Stomach smooth muscle (tissue), 2 donors: ENCODE measurements at regions not wholly inside any gene's neighbourhood (a gene's known extent, or its start where the extent isn't known, plus 50 kb on each side); places are given as distances from the start of the nearest gene placed in this dataset.
"Not testable (repeated sequence)": the region's sequence is repeated elsewhere in the genome, so short reads cannot be mapped to it uniquely, and the experiment has no call there.

Source experiments
- H3K27ac ChIP-seq: one replicate; pipeline ENCODE4 v1.7.0; 2013; ENCODE audit warnings: mild to moderate bottlenecking, low read length, inconsistent platforms
- H3K27me3 ChIP-seq, 2 donors: one replicate each; pipeline ENCODE4 v1.7.0; 2013; ENCODE audit warnings: low read length in 2 of 2; ENCODE audit not compliant: insufficient read depth in 2 of 2, control insufficient read depth in 1 of 2
- H3K36me3 ChIP-seq, 2 donors: one replicate each; pipeline ENCODE4 v1.7.0; 2013; ENCODE audit warnings: low read length in 2 of 2; ENCODE audit not compliant: control insufficient read depth in 2 of 2, insufficient read depth in 2 of 2
- H3K4me1 ChIP-seq: one replicate; pipeline ENCODE4 v1.7.0; 2013; ENCODE audit warnings: low read length; ENCODE audit not compliant: control insufficient read depth, insufficient read depth
- H3K4me3 ChIP-seq, 2 donors: one replicate each; pipeline ENCODE4 v1.7.0; 2013; ENCODE audit warnings: low read length in 2 of 2
- H3K9ac ChIP-seq, 2 donors: one replicate each; pipeline ENCODE4 v1.7.0; 2013; ENCODE audit warnings: low read length in 2 of 2, mild to moderate bottlenecking in 1 of 2
- H3K9me3 ChIP-seq, 2 donors: one replicate each; pipeline ENCODE4 v1.7.0; 2013; ENCODE audit warnings: low read length in 2 of 2; ENCODE audit not compliant: control insufficient read depth in 2 of 2
- donor health status: healthy.
- donor health status: Pancreatic carcinoma.

DNA sequence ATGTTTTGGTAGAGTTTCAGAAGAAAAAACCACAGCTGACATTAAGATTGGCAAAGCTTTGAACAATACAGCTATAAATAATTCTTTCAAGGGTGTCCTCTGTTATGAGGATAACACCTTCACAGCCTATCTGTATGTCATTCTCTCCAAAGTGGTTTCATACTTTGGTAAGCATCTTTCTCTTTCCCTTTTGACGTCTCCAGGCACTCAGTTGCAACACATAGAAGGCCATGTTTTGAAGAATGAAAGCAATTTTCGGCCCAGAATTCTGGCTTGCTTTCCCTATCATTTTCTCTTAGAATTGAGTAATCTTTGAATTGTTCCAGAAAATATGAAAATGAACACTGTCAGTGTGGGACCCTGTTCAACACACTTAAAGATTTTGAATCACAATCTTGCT, 200.0 kb upstream of the CBLB start:
- Histone ChIP-seq H3K9ac (no peak overlapping the region), H3K27me3 (no peaks in the 10 kb centered on the region), H3K4me3 (no peak overlapping the region), H3K27ac (no peak overlapping the region), H3K9me3 (no peaks in the 10 kb centered on the region), H3K4me1 (no peaks in the 10 kb centered on the region), H3K36me3 (no peaks in the 10 kb centered on the region)

DNA sequence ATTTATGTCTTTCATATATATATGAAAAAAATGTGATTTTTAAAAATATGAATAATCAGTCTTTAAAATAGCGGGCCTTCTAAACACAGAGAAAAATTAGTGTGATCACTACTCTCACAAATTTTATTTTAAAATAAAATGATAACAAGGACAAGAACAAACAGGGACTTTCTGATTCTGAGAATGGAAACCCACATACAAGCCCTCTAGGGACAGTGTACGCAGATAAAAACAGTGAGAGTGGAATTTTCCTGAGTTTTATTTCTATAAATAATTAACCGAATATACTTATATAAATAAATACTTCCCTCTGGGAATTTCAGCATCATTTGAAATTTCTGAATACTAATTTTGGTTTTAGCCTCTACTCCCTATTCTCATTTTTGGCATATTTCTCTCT, 201.4 kb upstream of the CBLB start:
- H3K4me3 ChIP-seq: no peak overlapping the region
- no peaks in the 10 kb centered on the region for H3K4me1 ChIP-seq
- no peak overlapping the region for H3K27ac ChIP-seq
- H3K27me3 ChIP-seq: no peaks in the 10 kb centered on the region
- no peaks in the 10 kb centered on the region for H3K36me3 ChIP-seq
- H3K9me3 ChIP-seq: no peaks in the 10 kb centered on the region
- no peak overlapping the region for H3K9ac ChIP-seq

- Histone ChIP-seq H3K4me1 (no peaks in the 10 kb centered on the region), H3K9ac (no peak overlapping the region), H3K9me3 (no peaks in the 10 kb centered on the region), H3K27ac (no peak overlapping the region), H3K36me3 (no peaks in the 10 kb centered on the region), H3K27me3 (no peaks in the 10 kb centered on the region), H3K4me3 (no peak overlapping the region)
Observed at GRCh38 chr3:106071306-106071705, 202.5 kb upstream of the CBLB start.

DNA sequence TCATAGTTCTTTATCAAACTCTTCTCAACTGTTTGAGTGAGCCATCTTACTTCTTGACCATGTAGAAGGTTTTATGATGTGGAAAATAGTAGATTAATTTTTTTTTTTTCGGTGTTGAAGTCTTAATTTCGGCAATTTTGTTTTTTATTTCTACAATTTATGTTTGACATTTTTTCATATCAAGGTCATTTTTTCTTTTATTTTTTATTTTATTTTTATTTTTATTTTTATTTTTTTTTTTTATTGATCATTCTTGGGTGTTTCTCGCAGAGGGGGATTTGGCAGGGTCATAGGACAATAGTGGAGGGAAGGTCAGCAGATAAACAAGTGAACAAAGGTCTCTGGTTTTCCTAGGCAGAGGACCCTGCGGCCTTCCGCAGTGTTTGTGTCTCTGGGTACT, 203.8 kb upstream of the CBLB start:
- not testable (repeated sequence) for H3K27me3 ChIP-seq, H3K9me3 ChIP-seq

GRCh38 chr3:106073806-106074205, 205.0 kb upstream of the CBLB start:
- not testable (repeated sequence) for H3K4me3 ChIP-seq, H3K9ac ChIP-seq, H3K27me3 ChIP-seq, H3K27ac ChIP-seq, H3K4me1 ChIP-seq, H3K9me3 ChIP-seq, H3K36me3 ChIP-seq

More for the DNA sequence above, 203.8 kb upstream of the CBLB start:
- not testable (repeated sequence) for H3K36me3 ChIP-seq, H3K9ac ChIP-seq, H3K27ac ChIP-seq, H3K4me3 ChIP-seq, H3K4me1 ChIP-seq

DNA sequence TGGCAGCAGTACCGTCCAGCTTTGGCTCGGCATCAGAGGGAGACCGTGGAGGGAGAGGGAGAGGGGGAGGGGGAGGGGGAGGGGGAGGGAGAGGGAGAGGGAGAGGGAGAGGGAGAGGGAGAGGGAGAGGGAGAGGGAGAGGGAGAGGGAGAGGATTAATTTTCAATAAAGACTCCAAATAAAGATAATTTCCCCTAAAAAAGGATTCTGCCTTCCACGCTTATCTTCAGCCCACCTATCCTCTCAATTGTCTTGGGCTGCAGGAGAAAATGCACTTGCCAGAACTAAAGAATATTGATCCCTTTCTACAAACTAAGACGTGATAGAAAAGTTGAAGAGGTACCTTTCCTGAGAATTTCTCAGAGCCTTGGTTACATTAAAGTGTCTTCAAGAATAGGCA, 206.9 kb upstream of the CBLB start:
- not testable (repeated sequence) for H3K4me3 ChIP-seq, H3K27ac ChIP-seq

GRCh38 chr3:106078635-106079034, 209.8 kb upstream of the CBLB start:
- Histone ChIP-seq H3K9ac (no peak overlapping the region), H3K4me3 (no peak overlapping the region), H3K27ac (no peak overlapping the region), H3K9me3 (no peaks in the 10 kb centered on the region), H3K4me1 (no peaks in the 10 kb centered on the region), H3K36me3 (no peaks in the 10 kb centered on the region), H3K27me3 (no peaks in the 10 kb centered on the region)

More for the DNA sequence above, 206.9 kb upstream of the CBLB start:
- H3K36me3 ChIP-seq, H3K9ac ChIP-seq, H3K4me1 ChIP-seq, H3K9me3 ChIP-seq, H3K27me3 ChIP-seq: not testable (repeated sequence)

DNA sequence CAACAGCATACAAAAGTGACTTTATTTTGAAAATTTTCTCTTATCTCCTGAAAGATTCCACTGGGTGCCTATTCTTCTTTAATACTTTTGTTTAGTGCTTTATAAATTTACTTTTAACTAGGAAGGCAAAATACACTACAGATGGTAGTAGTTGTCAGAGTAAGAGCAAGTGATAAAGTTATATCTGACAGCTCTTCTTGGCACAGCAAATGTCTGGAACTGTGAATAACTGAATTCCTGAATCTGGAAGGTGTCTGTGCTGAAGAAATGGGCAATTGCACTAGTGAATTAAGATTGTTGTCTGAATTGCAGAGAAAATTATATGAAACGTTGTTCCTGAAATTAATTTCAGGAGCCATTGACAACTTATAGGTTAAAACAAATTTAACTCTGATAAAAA, 213.8 kb upstream of the CBLB start:
- H3K9ac ChIP-seq: no peak overlapping the region
- H3K27ac ChIP-seq: no peak overlapping the region

GRCh38 chr3:106083207-106083606, 214.4 kb upstream of the CBLB start:
- H3K9me3 ChIP-seq: no peaks in the 10 kb centered on the region
- no peak overlapping the region for H3K9ac ChIP-seq
- no peak overlapping the region for H3K4me3 ChIP-seq
- H3K27ac ChIP-seq: no peak overlapping the region
- H3K27me3 ChIP-seq: no peaks in the 10 kb centered on the region
- no peaks in the 10 kb centered on the region for H3K4me1 ChIP-seq
- H3K36me3 ChIP-seq: no peaks in the 10 kb centered on the region

More for the DNA sequence above, 213.8 kb upstream of the CBLB start:
- Histone ChIP-seq H3K27me3 (no peaks in the 10 kb centered on the region), H3K4me1 (no peaks in the 10 kb centered on the region), H3K36me3 (no peaks in the 10 kb centered on the region), H3K4me3 (no peak overlapping the region), H3K9me3 (no peaks in the 10 kb centered on the region)

GRCh38 chr3:106083854-106084253, 215.0 kb upstream of the CBLB start:
- Histone ChIP-seq H3K36me3 (no peaks in the 10 kb centered on the region), H3K27ac (no peak overlapping the region), H3K9ac (no peak overlapping the region), H3K27me3 (no peaks in the 10 kb centered on the region), H3K4me3 (no peak overlapping the region), H3K4me1 (no peaks in the 10 kb centered on the region), H3K9me3 (no peaks in the 10 kb centered on the region)

- H3K4me1 ChIP-seq: no peaks in the 10 kb centered on the region
- no peak overlapping the region for H3K27ac ChIP-seq
- H3K4me3 ChIP-seq: no peak overlapping the region
- no peaks in the 10 kb centered on the region for H3K9me3 ChIP-seq
- H3K9ac ChIP-seq: no peak overlapping the region
- H3K27me3 ChIP-seq: no peaks in the 10 kb centered on the region
- no peaks in the 10 kb centered on the region for H3K36me3 ChIP-seq
Observed at GRCh38 chr3:106086038-106086437, 217.2 kb upstream of the CBLB start.

- Histone ChIP-seq H3K9me3 (no peaks in the 10 kb centered on the region), H3K9ac (no peak overlapping the region), H3K27me3 (no peaks in the 10 kb centered on the region), H3K4me3 (no peak overlapping the region), H3K36me3 (no peaks in the 10 kb centered on the region), H3K27ac (no peak overlapping the region), H3K4me1 (no peaks in the 10 kb centered on the region)
Observed at GRCh38 chr3:106086636-106087035, 217.8 kb upstream of the CBLB start.
